ENCODE measurements at regions not wholly inside any gene's neighbourhood (a gene's known extent, or its start where the extent isn't known, plus 50 kb on each side); places are given as distances from the start of the nearest gene placed in this dataset.
"Not testable (repeated sequence)": the region's sequence is repeated elsewhere in the genome, so short reads cannot be mapped to it uniquely, and the experiment has no call there.

DNA sequence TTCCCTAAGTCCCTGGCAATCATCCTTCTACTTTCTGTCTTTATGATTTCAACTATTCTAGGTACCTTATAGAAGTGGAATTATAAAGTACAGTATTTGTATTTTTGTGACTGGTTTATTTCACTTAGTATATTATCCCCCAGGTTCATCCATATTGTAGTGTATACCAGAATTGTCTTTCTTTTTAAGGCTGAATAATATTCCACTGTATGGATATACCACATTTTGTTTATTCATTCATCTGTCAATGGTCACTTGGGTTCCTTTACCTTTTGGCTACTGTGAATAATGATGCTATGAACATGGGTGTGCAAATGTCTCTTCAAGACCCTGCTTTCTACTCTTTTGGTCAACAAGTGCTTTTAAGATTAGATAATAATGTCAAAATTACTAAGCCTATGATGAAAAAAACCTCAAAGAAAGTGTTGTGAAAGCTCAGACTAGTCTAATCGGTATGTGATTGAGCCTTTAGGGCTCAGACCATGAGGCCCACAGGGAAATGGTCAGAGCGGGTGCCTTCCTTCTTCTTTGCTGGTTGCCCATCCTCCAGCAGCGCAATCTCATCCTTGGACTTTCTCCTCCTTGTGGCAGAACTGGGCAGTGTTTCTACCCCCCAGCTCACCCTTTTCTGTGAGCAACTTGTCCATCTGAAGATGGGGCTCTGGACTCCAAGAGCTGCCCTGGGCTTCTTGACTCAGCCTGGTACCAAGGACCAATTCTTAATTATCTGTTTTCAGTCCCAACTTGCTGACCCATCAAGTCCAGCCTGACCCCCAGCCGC is 105.4 kb downstream of the TTC8 start:
- no peak for DNase-seq (ENCODE audit: low spot score)

DNA sequence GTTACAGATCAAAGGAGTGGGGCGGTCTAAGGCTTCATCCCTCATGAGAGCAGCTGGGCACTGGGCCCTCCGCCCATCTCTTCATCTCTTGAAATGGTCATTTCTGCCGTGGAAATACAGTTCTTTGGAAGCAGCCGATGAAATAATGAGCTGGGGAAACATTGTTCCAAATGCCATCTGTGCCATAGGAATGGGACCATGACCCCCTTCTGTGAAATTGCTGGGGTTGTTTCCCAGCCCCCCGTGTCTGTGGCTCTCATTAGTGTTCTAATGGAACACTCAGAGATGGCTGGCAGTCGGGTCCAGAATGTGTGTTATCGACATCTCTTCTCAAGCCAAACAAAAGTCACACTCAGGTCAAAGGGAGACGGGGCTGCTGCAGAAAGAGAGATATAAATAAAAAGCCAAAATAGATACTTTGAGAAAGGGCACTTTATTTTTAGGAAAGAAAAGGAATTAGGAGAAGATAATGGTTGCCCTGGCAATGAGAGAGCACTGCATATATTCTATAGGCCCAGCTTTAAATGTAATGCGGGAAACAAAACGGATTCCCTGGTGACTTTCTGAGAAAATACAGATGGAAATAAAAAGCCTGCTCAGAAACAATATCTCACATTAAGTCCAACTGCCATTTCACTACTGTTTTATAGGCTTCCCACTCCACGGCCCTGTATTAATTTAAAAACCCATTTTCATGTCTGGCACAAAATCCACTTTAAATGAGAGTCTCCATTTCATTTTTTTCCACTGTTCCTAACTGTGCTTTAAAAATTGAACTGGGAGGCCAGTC is 107.1 kb downstream of the TTC8 start:
- peak; percentile 3 for DNase-seq (ENCODE audit: low spot score)

DNA sequence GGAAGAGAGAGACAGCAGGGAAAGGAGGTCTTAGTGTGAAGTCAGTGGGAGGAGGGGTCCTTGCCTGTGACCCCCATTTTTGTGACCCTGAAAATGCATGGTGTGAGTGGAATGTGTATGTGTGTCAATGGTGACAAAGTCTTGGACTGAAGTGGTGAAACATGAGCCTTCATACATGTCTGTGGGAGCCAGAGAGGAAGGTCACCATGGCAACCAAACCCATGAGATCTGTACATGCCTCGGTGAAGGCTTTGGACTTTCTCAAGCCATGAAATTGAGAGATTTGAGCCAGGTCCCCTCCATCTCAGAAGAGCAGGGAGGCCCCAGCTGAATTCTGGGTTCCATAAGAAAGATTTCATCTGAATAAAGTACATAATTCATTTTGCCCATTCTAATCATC is 108.7 kb downstream of the TTC8 start:
- DNase-seq (ENCODE audit: low spot score), result no peak

DNA sequence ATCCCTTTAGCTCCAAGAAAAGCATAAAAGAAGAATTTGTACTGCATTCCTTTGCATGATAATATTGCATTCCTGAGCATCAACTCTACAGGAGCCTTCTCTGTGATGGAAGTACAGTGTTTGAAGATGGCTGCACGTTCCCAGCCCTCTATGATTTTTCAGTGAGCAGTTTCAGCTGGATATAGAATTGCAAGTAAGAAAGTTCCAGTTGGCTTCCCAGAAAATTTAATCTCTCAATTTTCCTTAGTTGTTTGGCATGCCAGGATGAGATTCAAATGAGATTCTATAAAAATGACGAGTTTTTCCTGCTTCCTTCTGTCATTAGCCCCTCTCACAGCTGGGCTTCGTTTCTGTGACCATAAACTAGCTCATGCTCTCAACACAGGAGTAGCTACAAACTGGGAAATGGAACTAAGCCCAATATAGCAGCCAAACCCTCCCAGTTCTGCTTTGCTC is 109.9 kb downstream of the TTC8 start:
- peak; percentile 52 for DNase-seq (ENCODE audit: low spot score)

DNA sequence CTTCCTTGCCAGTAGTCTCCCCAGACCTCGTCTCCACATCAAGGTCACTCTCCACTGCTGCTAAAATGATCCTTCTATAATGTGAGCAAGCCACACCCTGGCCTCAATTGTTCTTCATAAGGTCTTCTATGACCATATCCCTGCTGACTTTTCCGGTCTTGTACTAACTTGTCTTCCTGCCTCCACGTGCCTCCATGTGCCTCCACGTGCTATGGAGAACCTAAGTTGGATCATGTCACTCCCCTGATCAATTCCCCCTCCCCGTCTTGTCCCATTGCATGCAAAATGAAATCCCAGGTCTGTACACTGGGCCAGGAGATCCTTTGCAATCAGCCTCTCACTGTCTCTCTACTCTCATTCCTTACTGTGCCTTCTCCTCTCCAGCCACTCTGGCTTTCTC is 110.6 kb downstream of the TTC8 start:
- no peak for DNase-seq (ENCODE audit: low spot score)

DNA sequence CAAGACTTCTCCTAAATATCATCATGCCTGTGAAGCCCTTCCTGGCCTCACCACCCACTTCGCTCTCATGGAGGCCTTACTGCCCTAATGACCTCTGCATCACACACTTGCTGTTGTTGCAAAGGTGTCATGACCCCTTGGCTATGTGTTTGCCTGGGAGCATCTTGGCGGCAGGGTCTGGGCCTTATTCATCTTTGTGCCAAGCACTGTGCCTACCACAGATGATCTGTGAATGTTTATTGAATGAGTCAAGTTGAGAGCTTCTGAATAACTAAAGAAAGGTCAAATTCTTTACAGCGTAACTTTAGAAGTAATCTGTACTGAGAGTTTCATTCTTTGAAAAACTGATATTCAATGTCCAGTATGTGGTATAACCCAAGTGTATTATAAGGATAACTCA is 113.3 kb downstream of the TTC8 start:
- no peak for DNase-seq (ENCODE audit: low spot score)

DNA sequence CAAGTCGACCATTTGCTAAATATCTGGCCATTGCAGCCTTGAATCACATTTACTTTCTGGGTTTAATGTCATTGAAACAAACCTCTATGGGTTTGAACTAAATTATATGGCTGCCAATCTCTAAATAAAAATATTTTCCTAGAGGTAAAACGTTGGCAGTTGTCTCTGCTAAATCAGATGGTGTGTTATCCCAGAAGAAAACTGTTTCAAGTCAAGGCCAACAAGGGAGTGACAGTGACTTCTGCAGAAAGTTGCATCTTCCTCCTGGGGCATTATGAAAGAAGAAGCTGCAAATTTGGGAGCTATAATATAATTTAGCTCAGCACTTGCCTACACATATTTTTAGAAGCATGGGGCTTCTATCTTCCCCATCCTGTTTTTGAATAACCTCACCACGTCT is 116.2 kb downstream of the TTC8 start:
- DNase-seq (ENCODE audit: low spot score), result no peak

DNA sequence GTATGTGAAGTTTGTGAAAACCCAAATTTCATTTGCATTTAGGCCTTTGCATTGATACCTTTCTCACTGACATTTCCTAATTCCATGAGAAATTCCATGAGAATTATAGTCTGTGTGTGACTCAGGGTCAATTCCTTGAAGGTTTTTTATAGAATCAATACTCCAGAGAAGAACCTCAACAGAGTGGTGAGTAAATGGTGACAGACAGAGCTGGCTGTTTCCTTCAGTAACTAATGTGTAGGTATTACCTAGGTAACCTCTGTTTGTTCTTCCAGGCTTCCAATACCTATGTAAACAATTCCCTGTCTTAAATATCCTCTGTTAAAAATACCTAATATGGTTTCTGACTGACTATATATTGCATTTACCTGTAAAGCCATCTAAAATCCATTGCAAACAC is 117.0 kb downstream of the TTC8 start:
- DNase-seq (ENCODE audit: low spot score), result no peak

DNA sequence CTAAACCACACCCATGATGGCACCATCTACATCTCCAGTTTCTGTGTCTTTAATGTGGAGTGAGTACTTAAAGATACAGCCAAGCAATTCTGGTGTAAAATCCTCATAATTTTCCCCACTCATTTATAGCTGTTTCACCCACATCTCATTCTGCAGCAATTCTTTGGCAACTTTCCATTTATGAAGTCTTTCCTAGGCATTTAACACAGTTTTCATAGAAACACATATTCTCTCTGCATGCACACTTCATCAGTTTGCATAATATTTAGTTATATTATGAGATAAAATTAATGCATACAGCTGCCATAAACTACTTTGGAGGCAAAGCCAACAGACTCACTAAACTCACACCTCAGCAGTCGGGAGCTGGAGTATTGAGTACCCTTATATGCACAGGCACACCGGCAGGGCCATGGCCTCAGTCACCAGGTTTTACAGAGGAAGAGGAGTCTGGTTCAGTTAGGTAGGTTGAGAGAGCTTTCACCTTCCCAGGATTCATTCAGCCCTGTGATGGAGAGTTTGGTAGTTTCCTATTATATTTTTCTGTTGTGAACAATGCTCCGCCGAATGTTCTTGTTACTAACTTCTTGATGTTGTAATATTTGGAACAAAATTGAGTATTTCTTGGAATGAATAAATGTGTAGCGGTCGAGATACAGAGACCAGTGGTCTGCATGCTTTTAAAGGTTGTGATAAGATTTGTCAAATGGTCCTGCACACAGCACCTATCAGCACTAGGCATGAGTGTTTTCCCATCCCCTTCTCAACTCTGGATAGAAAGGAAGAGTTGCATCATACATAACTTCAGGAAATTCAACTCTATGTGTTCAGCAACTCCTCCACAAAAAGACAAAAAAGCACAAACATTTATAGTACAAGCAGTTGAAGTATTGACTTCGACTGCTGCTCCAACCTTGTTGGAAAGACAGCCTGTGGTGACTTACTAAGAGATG is 123.5 kb downstream of the TTC8 start:
- DNase-seq (ENCODE audit: low spot score), result no peak

DNA sequence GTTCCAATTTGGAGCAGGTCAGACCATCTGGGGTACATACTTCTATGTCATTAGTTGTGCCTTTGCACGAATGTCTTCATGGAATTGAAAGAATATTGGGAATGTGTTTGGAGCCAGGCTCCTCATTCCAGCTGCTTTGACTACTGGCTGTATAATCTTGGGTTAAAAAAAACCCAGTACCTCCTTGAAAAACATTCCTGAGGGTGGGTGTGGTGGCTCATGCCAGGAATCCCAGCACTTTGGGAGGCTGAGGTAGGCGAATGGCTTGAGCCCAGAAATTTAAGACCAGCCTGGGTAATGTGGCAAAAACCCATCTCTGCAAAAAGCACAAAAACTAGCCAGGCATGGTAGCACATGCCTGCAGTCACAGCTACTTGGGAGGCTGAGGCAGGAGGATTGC is 125.6 kb downstream of the TTC8 start:
- DNase-seq (ENCODE audit: low spot score), result no peak

DNA sequence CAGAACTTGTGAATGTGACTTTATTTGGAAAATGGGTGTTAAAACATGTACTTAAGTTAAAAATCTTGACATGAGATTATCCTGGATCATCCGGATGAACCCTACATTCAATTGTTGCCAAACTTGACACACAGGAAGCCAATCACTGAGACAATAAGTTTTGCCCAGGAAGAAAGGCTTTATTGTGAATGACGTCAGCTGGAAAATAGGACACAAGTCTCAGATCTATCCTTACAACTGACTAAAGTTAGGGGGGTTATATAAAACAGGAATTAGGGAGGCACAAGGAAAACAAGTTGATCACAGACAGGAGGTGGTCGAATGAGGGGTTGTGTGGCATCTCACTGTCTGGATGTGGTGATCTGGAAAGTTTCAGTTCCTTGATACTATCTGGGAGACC is 126.9 kb downstream of the TTC8 start:
- no peak for DNase-seq (ENCODE audit: low spot score)

DNA sequence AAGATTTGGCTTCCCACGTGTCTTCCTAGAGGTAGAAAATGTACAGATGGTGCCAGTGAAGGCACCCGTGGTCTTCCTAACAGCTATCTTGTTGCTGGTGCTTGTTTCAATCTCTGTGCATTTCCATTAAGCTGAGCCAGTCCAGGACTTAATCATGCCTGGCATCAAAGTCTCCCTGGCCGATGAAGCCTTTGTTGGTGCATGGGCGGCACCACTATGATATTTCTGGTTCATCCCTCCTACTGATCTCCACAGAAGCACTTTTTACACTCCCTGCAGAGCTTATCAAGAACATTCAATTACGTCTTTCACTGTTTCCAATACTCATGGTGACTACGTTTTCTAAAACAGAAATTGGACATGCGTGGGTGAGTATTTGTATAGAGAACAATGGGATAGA is 128.4 kb downstream of the TTC8 start:
- DNase-seq (ENCODE audit: low spot score), result no peak

DNA sequence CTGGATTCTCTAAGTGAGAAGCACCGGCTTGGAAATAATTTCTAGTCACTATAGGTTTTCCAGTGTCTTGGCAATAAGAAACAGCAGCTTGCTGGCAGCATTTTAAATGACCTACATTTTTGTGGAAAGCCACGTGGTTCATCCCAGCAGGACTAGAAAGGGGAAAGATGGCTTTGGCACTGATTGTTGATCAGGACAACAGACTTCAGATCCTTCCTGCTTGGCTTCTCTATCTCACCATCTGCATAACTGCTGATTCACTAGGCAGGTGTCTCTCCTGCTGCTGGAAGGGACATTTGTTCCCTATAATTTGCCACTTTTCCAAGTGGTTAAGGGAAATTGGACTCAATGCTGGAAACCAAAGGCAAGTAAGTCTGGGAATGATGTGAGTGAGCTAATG is 131.0 kb downstream of the TTC8 start:
- no peak for DNase-seq (ENCODE audit: low spot score)

DNA sequence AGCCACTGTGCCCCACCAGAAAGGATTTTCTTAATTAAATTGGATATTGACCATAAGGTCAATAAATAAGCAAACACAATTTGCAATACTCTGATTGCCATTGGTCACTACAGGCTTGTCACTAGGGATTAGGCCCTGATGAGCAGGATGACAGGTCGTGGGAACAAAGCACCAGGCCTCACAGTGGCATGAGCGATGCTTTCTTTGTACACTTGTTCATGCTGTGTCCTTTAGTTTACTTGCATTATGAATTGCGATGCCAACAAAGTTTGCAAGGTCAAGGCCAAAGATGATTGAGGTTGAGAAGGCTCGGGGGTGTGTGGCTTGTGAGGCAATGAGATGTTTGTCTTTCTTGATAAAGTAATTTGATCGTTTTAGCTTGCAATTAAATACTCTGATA is 136.0 kb downstream of the TTC8 start:
- DNase-seq (ENCODE audit: low spot score), result no peak

DNA sequence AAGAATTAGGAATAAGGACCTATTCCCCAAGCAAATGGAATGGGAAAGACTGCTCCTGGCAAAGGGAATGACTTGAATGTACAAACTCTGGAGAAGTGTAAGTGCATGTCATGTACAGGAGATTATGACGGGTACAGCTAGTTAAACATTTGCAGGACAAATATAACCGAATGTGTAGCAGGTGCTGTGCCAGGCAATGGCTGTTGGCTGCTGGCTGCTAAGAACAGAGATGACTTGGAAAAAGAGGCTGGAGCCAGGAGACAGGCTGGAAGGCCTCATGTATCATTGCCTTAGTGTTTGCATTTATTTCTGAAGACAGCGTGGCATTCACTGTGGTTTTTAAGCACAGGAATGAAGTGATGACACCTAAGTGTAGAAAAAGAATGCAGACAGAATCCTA is 136.8 kb downstream of the TTC8 start:
- no peak for DNase-seq (ENCODE audit: low spot score)

DNA sequence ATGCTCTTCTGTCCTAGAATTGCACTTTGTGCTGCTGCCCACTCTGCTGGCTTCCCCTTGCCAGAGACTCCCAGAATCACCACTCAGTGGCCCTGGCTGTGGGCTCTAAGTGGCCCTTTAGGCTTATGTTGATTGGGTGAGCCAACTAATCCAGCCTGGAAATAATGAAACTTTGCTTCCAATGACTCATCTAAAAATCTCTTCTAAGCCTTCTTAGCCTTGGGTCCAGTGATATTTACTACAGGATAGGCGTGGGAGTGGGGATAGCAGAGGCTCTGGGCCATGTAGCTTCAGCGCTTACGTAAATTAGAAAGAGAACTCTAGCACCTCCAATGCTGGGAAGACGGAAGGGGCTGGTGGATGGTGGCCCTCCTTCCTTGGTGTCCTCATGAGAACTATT is 137.9 kb downstream of the TTC8 start:
- DNase-seq (ENCODE audit: low spot score), result no peak

DNA sequence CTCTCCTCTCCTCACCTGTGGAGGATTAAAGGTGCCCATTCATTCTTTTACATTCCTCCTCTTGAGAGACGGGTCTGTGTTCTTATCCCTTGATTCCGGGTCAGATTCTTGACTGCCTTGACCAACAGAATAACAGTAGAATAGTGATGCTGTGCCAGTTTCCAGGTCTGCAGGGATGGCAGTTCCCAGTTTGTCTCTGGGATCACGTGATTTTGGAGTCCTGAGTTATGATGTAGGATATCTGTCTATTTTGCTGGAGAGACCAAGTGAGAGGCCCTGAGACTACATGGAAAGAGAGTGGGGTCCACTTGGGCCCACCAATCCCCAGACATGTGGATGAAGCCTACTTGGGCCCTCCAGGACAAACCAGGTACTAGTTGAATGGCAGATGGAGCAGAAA is 142.8 kb downstream of the TTC8 start:
- no peak for DNase-seq (ENCODE audit: low spot score)

DNA sequence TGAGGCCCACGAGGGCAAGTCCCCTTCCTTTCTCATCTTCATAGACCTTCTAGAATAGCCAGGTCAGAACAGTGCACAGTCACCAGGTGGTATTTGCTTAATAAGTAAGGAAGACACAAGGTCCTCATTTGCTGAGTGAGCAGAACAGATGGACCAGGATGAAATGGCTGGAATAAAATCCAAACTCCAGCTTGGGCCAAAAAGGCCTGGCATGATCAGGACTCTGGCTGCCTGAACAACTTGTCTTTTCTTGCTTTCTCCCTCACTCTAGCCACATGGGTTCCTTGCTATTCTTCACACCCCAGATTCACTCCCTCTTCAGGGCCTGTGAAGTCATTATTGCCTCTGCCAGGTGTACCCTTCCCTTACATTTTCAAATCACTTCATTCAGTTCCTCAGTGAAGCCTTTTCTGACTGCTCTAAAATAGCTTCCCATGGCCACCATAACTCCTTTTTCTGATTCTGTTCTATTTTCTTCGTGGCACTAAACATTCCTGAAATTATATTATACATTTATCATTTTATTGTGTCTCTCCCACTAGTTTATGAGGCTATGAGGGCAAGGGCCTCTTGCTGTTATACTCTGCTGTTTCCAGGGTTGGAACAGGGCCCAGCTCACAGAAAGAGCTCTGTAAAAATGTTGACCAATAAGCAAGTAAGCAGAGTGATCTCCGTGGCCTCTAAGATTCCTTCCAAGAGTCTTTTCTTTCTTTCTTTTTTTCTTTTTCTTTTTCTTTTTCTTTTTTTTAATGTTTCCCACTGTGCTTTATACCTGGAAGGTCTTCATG is 150.8 kb downstream of the TTC8 start:
- peak; percentile 69 for DNase-seq (ENCODE audit: low spot score)

DNA sequence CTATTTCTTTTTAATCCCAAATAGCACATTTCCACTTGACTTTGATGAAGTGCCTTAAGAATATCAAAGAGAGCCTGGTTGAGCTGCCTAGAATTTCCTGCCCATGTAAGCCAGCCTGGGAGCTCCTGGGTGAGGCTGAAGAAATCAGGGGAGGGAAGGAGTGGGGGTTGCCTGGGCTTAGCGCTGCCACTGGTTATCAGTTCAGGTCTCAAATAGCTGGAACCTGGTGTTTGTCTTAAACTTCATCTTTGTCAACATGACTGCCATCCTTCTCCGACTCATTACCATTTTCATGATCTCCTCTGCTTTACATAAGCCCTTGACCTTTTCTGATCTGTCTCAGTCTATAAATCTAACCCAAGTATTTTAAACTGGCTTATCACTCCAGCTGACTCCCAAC is 151.5 kb downstream of the TTC8 start:
- peak; percentile 29 for DNase-seq (ENCODE audit: low spot score)

DNA sequence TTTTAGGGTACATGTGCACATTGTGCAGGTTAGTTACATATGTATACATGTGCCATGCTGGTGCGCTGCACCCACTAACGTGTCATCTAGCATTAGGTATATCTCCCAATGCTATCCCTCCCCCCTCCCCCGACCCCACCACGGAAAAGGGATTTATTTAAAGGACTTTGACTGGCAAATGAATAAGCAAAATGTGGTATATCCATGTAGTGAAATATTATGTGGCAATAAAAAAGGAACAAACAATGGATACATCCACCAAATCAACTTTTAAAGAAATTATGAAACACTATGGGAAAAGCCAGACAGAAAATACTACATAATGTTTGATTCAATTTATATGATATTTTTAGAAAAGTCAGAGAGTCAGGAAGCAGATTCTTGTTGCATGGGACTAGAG is 156.5 kb downstream of the TTC8 start:
- not testable (repeated sequence) for DNase-seq (ENCODE audit: low spot score)

DNA sequence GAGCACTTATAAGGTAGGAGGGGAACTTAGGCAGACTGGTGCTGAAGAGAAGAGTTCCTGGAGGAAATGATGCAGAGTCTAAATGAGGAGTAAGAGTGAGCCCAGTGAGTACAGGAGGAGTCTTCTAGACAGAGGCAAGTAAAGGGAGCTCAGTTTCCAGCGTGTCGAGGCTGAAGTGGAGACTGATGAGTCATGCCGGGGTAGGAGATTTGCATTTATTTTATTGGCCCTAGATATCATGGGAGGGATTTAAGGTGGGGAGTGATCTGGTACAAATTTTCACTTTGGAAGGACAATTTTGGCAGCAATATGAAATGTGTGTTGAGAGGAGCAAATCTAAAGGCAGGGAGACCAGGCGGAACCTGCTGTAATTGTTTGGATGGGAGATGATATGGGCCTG is 157.5 kb downstream of the TTC8 start:
- no peak for DNase-seq (ENCODE audit: low spot score)
